ENCODE measurements at regions not wholly inside any gene's neighbourhood (a gene's known extent, or its start where the extent isn't known, plus 50 kb on each side); places are given as distances from the start of the nearest gene placed in this dataset.
"Not testable (repeated sequence)": the region's sequence is repeated elsewhere in the genome, so short reads cannot be mapped to it uniquely, and the experiment has no call there.

DNA sequence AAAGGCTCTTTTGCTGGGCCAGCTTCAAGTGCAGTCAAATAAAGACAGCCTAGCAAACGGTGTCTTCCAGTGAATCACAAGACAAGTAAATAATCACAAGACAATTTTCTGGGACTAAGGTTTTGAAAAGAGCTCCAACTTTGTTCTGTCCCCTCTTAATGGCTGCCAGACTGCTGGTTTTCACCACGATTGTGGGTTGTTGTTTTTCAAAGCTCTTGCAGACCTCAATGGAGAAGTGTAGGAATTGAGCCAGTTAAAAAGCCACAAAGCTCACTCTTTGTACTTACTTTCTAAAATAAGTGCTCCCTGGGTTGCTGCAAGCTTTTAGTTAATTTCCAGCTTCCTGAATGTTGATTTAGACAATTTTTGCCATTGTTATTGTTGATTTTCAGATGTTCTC, 405.8 kb upstream of the HTR2C start:
- intact Hi-C loops (cut with DNase I): no loop called here
- no peaks in the 10 kb centered on the region for H3K27me3 ChIP-seq
- no peak overlapping the region for H3K4me3 ChIP-seq
- no peak overlapping the region for H3K27ac ChIP-seq
- H3K9me3 ChIP-seq: no peaks in the 10 kb centered on the region
- no peak for ATAC-seq
- H3K4me1 ChIP-seq: no peaks in the 10 kb centered on the region
- no peak for DNase-seq
- no peak for TF ChIP-seq POLR2A (IDR thresholded peaks at IDR 0.05)
- no peak for TF ChIP-seq CTCF (IDR thresholded peaks at IDR 0.05)
- 4 to 13% methylated on average over 2 of the region's 2 CpGs for WGBS, 2 donors
- no peaks in the 10 kb centered on the region for H3K36me3 ChIP-seq (replicated peaks in 1 of 2; ENCODE audit: insufficient read depth in 1 of 2, low read depth in 2 of 2)

GRCh38 chrX:114167276-114167675, 416.6 kb upstream of the HTR2C start:
- H3K9me3 ChIP-seq; H3K4me3 ChIP-seq; DNase-seq; ATAC-seq; H3K36me3 ChIP-seq (replicated peaks in 1 of 2; ENCODE audit: insufficient read depth in 1 of 2, low read depth in 2 of 2); H3K4me1 ChIP-seq; H3K27me3 ChIP-seq; H3K27ac ChIP-seq; intact Hi-C loops (cut with DNase I): not testable (repeated sequence)
- WGBS, 2 donors: 56 to 61% methylated on average over 4 to 5 of the region's 5 CpGs

- Histone ChIP-seq H3K9me3 (no peaks in the 10 kb centered on the region), H3K4me1 (no peaks in the 10 kb centered on the region), H3K4me3 (no peak overlapping the region), H3K36me3 (replicated peaks in 1 of 2; ENCODE audit: insufficient read depth in 1 of 2, low read depth in 2 of 2) (no peaks in the 10 kb centered on the region), H3K27ac (no peak overlapping the region), H3K27me3 (no peaks in the 10 kb centered on the region)
- intact Hi-C loops (cut with DNase I): no loop called here
- TF ChIP-seq CTCF (IDR thresholded peaks at IDR 0.05): no peak
- no peak for TF ChIP-seq POLR2A (IDR thresholded peaks at IDR 0.05)
- DNase-seq (no peak), ATAC-seq (no peak)
- WGBS, 2 donors: 56 to 82% methylated on average over 1 of the region's 1 CpG
Measured at GRCh38 chrX:114166601-114167000, 417.3 kb upstream of the HTR2C start.

GRCh38 chrX:114165537-114165936, 418.3 kb upstream of the HTR2C start:
- Histone ChIP-seq H3K36me3 (replicated peaks in 1 of 2; ENCODE audit: insufficient read depth in 1 of 2, low read depth in 2 of 2) (no peaks in the 10 kb centered on the region), H3K4me1 (no peaks in the 10 kb centered on the region), H3K27me3 (no peaks in the 10 kb centered on the region), H3K27ac (no peak overlapping the region), H3K4me3 (no peak overlapping the region), H3K9me3 (no peaks in the 10 kb centered on the region)
- TF ChIP-seq POLR2A (IDR thresholded peaks at IDR 0.05) (no peak), CTCF (IDR thresholded peaks at IDR 0.05) (no peak)
- intact Hi-C loops (cut with DNase I): no loop called here
- DNase-seq (no peak), ATAC-seq (no peak)
- 61 to 64% methylated on average over 3 of the region's 3 CpGs for WGBS, 2 donors

DNA sequence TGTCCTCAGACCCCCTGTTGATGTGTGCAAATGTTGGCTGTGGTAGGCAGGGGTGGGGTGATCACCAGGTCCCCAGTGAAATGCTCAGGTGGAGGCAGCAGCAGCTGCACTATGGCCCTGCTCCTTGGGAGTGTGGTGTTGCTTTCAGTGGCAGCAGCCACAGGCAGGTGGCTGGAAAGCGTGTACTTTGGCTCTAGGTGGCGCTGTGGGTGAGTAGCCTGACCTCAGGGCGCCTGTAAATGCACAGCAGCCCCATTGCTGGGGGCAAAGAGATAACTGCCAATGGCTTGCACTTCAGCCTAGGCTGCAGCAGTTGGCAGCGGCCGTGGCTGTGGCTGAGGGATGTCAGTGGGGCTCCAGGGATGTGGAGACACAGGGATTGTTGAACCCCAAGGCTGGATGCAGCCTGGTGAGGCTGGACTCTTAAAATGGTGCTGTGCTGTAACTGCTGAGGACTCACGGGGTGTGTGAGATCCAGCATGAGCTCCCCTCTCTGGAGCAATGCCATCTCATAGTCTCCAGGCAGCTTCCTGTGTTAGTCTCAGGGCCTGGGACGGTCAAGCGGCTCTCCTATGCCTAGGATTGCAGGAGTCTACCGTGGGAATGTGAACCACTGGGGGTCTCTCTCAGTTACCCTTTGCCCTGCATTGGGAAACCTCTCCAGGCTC, 421.7 kb upstream of the HTR2C start:
- no peaks in the 10 kb centered on the region for H3K9me3 ChIP-seq
- no peak for ATAC-seq
- no peak overlapping the region for H3K4me3 ChIP-seq
- TF ChIP-seq CTCF (IDR thresholded peaks at IDR 0.05): no peak
- TF ChIP-seq POLR2A (IDR thresholded peaks at IDR 0.05): no peak
- WGBS, 2 donors: 40 to 42% methylated on average over 1 to 8 of the region's 9 CpGs
- intact Hi-C loops (cut with DNase I): no loop called here
- no peaks in the 10 kb centered on the region for H3K4me1 ChIP-seq
- H3K27me3 ChIP-seq: no peaks in the 10 kb centered on the region
- no peak overlapping the region for H3K27ac ChIP-seq
- peak in 1 of 4 donors; percentile 5 for DNase-seq
- H3K36me3 ChIP-seq (replicated peaks in 1 of 2; ENCODE audit: insufficient read depth in 1 of 2, low read depth in 2 of 2): no peaks in the 10 kb centered on the region
